GM12878 (cell line): ENCODE measurements at regions not wholly inside any gene's neighbourhood (a gene's known extent, or its start where the extent isn't known, plus 50 kb on each side); places are given as distances from the start of the nearest gene placed in this dataset.

ENCODE experiments used
- EZH2 ChIP-seq: IDR thresholded peaks from 2 replicates; pipeline ENCODE4 v1.6.1; 2012; ENCODE audit warnings: low read depth, mild to moderate bottlenecking, control low read depth, inconsistent platforms, low read length, borderline replicate concordance; ENCODE audit not compliant: control insufficient read depth
- POLR2AphosphoS5 ChIP-seq: IDR thresholded peaks from 2 replicates; pipeline ENCODE4 v1.6.1; 2011; ENCODE audit warnings: mild to moderate bottlenecking, low read length, inconsistent platforms
- RCOR1 ChIP-seq: conservative IDR thresholded peaks from 2 replicates; pipeline ENCODE4 v1.6.1; 2012; ENCODE audit warnings: low read depth, low read length, improper control_type of control experiment

DNA sequence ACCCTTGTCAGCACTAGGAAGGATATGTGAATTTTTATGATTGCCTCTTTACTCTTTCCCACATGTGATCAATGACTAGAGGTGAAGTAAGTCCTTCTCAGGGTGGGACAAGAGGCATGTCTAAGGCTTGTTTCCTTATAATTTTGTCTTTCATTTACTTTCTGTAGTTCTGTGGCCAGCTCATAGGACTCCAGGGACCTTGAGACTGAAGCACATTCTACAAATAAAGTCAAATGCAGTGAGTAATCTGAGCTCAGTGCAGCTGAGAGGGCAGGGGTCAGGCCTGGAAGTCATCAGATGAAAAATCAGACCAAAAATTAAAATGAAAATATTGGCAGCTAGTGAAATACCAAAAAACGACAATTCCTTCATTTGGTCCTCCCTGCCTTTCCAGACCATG, 424.7 kb upstream of the THBS1 start:
- TF ChIP-seq RCOR1, result no peak
- no peak for TF ChIP-seq EZH2
- no peak for TF ChIP-seq POLR2AphosphoS5
